SK-N-SH (cell line): ENCODE measurements at regions not wholly inside any gene's neighbourhood (a gene's known extent, or its start where the extent isn't known, plus 50 kb on each side); places are given as distances from the start of the nearest gene placed in this dataset.

Experiments used
- CTCF ChIA-PET: fragments of 300-600, 350-600 bp; formaldehyde crosslinking; extraction: SDS; loops from one replicate; lab custom pipeline; 2021; lab: Yijun Ruan, JAX
- POLR2A ChIA-PET: fragments of 350-600 bp; sonication (Branson Sonifier 250); formaldehyde crosslinking; extraction: SDS; loops from one replicate; lab custom pipeline; 2020; ENCODE audit warnings: antibody characterized with exemption, inconsistent platforms; lab: Yijun Ruan, JAX
- DNase-seq: peaks from one replicate; pipeline ENCODE4 v3.0.0; 2012
- H2AFZ ChIP-seq: fragments of 200-600 bp; sonication (generic); 2 replicates; pipeline ENCODE4 v1.8.1; 2016; ENCODE audit warnings: antibody characterized with exemption, mild to moderate bottlenecking, low read depth
- H3F3A ChIP-seq: fragments of 200-600 bp; sonication (generic); replicated peaks from 2 replicates; pipeline ENCODE3; 2016; ENCODE audit warnings: antibody characterized with exemption, mild to moderate bottlenecking; ENCODE audit not compliant: insufficient read depth
- H3K27ac ChIP-seq, 2 experiments: fragments of 200-500 bp in 1 of 2; fragments of 200-600 bp in 1 of 2; sonication (Bioruptor generic) in 1 of 2; sonication (generic), shearing (Covaris generic) in 1 of 2; 2 replicates each; pipeline versions ENCODE4 v1.5.1 to v1.6.1; 2014 to 2016; ENCODE audit warnings: low read depth in 2 of 2, inconsistent platforms in 1 of 2, low read length in 1 of 2, mild to moderate bottlenecking in 1 of 2, mixed read lengths in 1 of 2
- H3K27me3 ChIP-seq: fragments of 200-600 bp; sonication (generic), shearing (Covaris generic); 2 replicates; pipeline ENCODE4 v1.6.1; 2016; ENCODE audit warnings: mixed run types; ENCODE audit not compliant: insufficient read depth
- H3K36me3 ChIP-seq, 2 experiments: fragments of 200-500 bp in 1 of 2; fragments of 200-600 bp in 1 of 2; sonication (Bioruptor generic) in 1 of 2; sonication (generic) in 1 of 2; replicated peaks in 1 of 2; 2 replicates each; pipeline versions ENCODE3 to v1.5.1; 2014 to 2016; ENCODE audit warnings: low read length in 1 of 2, mild to moderate bottlenecking in 1 of 2; ENCODE audit not compliant: insufficient read depth in 2 of 2, control insufficient read depth in 1 of 2
- H3K4me1 ChIP-seq, 2 experiments: fragments of 200-500 bp in 1 of 2; fragments of 200-600 bp in 1 of 2; sonication (Bioruptor generic) in 1 of 2; sonication (generic), shearing (Covaris generic) in 1 of 2; 2 replicates each; pipeline versions ENCODE4 v1.5.1 to v1.6.1; 2014 to 2016; ENCODE audit warnings: low read depth in 1 of 2, low read length in 1 of 2, mixed run types in 1 of 2; ENCODE audit not compliant: insufficient read depth in 2 of 2, control insufficient read depth in 1 of 2
- H3K4me2 ChIP-seq: fragments of 200-600 bp; sonication (generic), shearing (Covaris generic); 2 replicates; pipeline ENCODE4 v1.6.1; 2017; ENCODE audit warnings: mixed run types
- H3K4me3 ChIP-seq, 2 experiments: fragments of 200-500 bp in 1 of 2; fragments of 200-600 bp in 1 of 2; sonication (Bioruptor generic) in 1 of 2; sonication (generic), shearing (Covaris generic) in 1 of 2; 2 replicates each; pipeline versions ENCODE4 v1.5.1 to v1.8.1; 2014 to 2016; ENCODE audit warnings: low read depth in 2 of 2, inconsistent platforms in 1 of 2, low read length in 1 of 2, mild to moderate bottlenecking in 1 of 2, mixed read lengths in 1 of 2, moderate library complexity in 1 of 2
- H3K79me2 ChIP-seq: fragments of 200-600 bp; sonication (generic); 2 replicates; pipeline ENCODE4 v1.8.1; 2017; ENCODE audit warnings: mild to moderate bottlenecking; ENCODE audit not compliant: insufficient read depth
- H3K9ac ChIP-seq: fragments of 200-600 bp; sonication (generic); 2 replicates; pipeline ENCODE4 v1.6.1; 2017; ENCODE audit warnings: mixed run types
- H3K9me2 ChIP-seq: fragments of 200-600 bp; sonication (generic); 2 replicates; pipeline ENCODE4 v1.6.1; 2017; ENCODE audit warnings: mixed run types
- H3K9me3 ChIP-seq: fragments of 200-600 bp; sonication (generic); 2 replicates; pipeline ENCODE4 v1.6.1; 2017; ENCODE audit warnings: mixed run types, mild to moderate bottlenecking, moderate library complexity
- H4K20me1 ChIP-seq: fragments of 200-600 bp; sonication (generic); 2 replicates; pipeline ENCODE4 v1.6.1; 2017; ENCODE audit warnings: mild to moderate bottlenecking, mixed run types; ENCODE audit not compliant: insufficient read depth
- ELF1 ChIP-seq: IDR thresholded peaks from 2 replicates; pipeline ENCODE4 v1.4.0; 2012
- EZH2phosphoT487 ChIP-seq: fragments of 200-600 bp; sonication (generic); IDR thresholded peaks from 2 replicates; pipeline ENCODE4 v1.6.1; 2017; ENCODE audit warnings: low read depth, mixed run types, mild to moderate bottlenecking, antibody characterized with exemption, moderate library complexity, borderline replicate concordance
- GATA2 ChIP-seq: sonication (generic); formaldehyde crosslinking; IDR thresholded peaks from 2 replicates; pipeline ENCODE4 v1.5.0; 2020; ENCODE audit warnings: mild to moderate bottlenecking, missing genetic modification reagents
- JUND ChIP-seq: IDR thresholded peaks from 2 replicates; pipeline ENCODE4 v1.4.0; 2012
- MEF2A ChIP-seq: IDR thresholded peaks from 2 replicates; pipeline ENCODE4 v1.4.0; 2012; ENCODE audit warnings: low read depth, borderline replicate concordance
- NFIC ChIP-seq: IDR thresholded peaks from 2 replicates; pipeline ENCODE4 v1.4.0; 2012; ENCODE audit warnings: borderline replicate concordance
- SIN3A ChIP-seq: IDR thresholded peaks from 2 replicates; pipeline ENCODE4 v1.6.1; 2012; ENCODE audit warnings: low read depth, mild to moderate bottlenecking, low read length, moderate library complexity, borderline replicate concordance
- TAF1 ChIP-seq: IDR thresholded peaks from 2 replicates; pipeline ENCODE4 v1.6.1; 2012; ENCODE audit warnings: low read depth, mild to moderate bottlenecking, low read length, moderate library complexity, borderline replicate concordance
- TEAD4 ChIP-seq: IDR thresholded peaks from 2 replicates; pipeline ENCODE4 v1.4.0; 2012; ENCODE audit warnings: mild to moderate bottlenecking, borderline replicate concordance; ENCODE audit not compliant: insufficient read depth
- USF2 ChIP-seq: fragments of 150-350 bp; IDR thresholded peaks from 2 replicates; pipeline ENCODE4 v1.6.1; 2017; ENCODE audit warnings: antibody characterized with exemption, low read length, low read depth, borderline replicate concordance
- ZBTB33 ChIP-seq: IDR thresholded peaks from 2 replicates; pipeline ENCODE4 v1.4.0; 2012; ENCODE audit warnings: low read depth, borderline replicate concordance
- WGBS: methylation state at CpG from one replicate; pipeline ENCODE4 v1.1.6; 2017; ENCODE audit warnings: low lambda C conversion rate; 5-methylcytosine and 5-hydroxymethylcytosine counted together

- H3K79me2 ChIP-seq = no peaks in the 10 kb centered on the region
- no peaks in the 10 kb centered on the region; a peak in 1 of 4 replicates for H3K4me1 ChIP-seq
- no peak overlapping the region for H3K9ac ChIP-seq
- no peak overlapping the region for H2AFZ ChIP-seq
- H3K27ac ChIP-seq = 0 out of 4 replicates have a peak overlapping the region, but pooled peaks of 1 of the 2 experiments have one; percentile 16
- ChIA-PET POLR2A (no interaction called here), CTCF (interaction anchor here (1.4 kb wide), 1 partner anchor 65 kb away, joined by 3 read pairs; no protein-coding TSS in a partner anchor)
- no peaks in the 10 kb centered on the region for H4K20me1 ChIP-seq
- H3K36me3 ChIP-seq = no peaks in the 10 kb centered on the region
- H3K9me2 ChIP-seq = no peaks in the 10 kb centered on the region
- DNase-seq = no peak
- peaks cover 4% of the 10 kb centered on the region for H3F3A ChIP-seq
- no peaks in the 10 kb centered on the region for H3K27me3 ChIP-seq
- H3K4me2 ChIP-seq = no peak overlapping the region
- TF ChIP-seq ELF1 = no peak
- H3K9me3 ChIP-seq = no peaks in the 10 kb centered on the region
- no peak overlapping the region for H3K4me3 ChIP-seq
Measured at GRCh38 chr4:136392576-136392975, 1139.7 kb downstream of the PCDH18 start.

- H3K27ac ChIP-seq = no peak overlapping the region
- H3K36me3 ChIP-seq = no peaks in the 10 kb centered on the region
- H2AFZ ChIP-seq = no peak overlapping the region
- H3K79me2 ChIP-seq = no peaks in the 10 kb centered on the region
- H3K9me3 ChIP-seq = no peaks in the 10 kb centered on the region
- H3F3A ChIP-seq = peaks cover 4% of the 10 kb centered on the region
- H3K4me1 ChIP-seq = no peaks in the 10 kb centered on the region; a peak in 1 of 4 replicates
- no peaks in the 10 kb centered on the region for H4K20me1 ChIP-seq
- no peak overlapping the region for H3K9ac ChIP-seq
- WGBS = 83% methylated on average over 1 of the region's 1 CpG
- CTCF ChIA-PET = no interaction called here
- no peak overlapping the region for H3K4me2 ChIP-seq
- no peak for DNase-seq
- no peak for TF ChIP-seq GATA2
- TF ChIP-seq JUND = no peak
- no peak for TF ChIP-seq USF2
- no peak for TF ChIP-seq ZBTB33
- no peak for TF ChIP-seq SIN3A
- no peak for TF ChIP-seq TEAD4
- no peak for TF ChIP-seq TAF1
- TF ChIP-seq EZH2phosphoT487 = no peak
- TF ChIP-seq, all 33 proteins: peak for 0
- POLR2A ChIA-PET = no interaction called here
- no peak overlapping the region for H3K4me3 ChIP-seq
- no peaks in the 10 kb centered on the region for H3K27me3 ChIP-seq
- no peaks in the 10 kb centered on the region for H3K9me2 ChIP-seq
Measured at GRCh38 chr4:136390824-136391223, 1141.5 kb downstream of the PCDH18 start.

- CTCF ChIA-PET = interaction anchor here (1.4 kb wide), 1 partner anchor 27 kb away, joined by 3 read pairs; no protein-coding TSS in a partner anchor
- Histone ChIP-seq H3K4me2 (no peak overlapping the region), H3K9ac (no peak overlapping the region), H3K27ac (no peak overlapping the region), H3K36me3 (no peaks in the 10 kb centered on the region), H3K27me3 (no peaks in the 10 kb centered on the region), H3K4me3 (no peak overlapping the region), H3F3A (no peaks in the 10 kb centered on the region), H4K20me1 (no peaks in the 10 kb centered on the region), H3K79me2 (no peaks in the 10 kb centered on the region), H3K9me3 (no peaks in the 10 kb centered on the region), H3K4me1 (no peaks in the 10 kb centered on the region), H3K9me2 (no peaks in the 10 kb centered on the region), H2AFZ (no peak overlapping the region)
- no peak for DNase-seq
- POLR2A ChIA-PET = no interaction called here
- TF ChIP-seq EZH2phosphoT487 (no peak), NFIC (no peak), MEF2A (no peak)
- WGBS = 53% methylated on average over 1 of the region's 1 CpG
Measured at GRCh38 chr4:136383082-136383481, 1149.2 kb downstream of the PCDH18 start.
